Colon (tissue), 2 donors: ENCODE measurements at regions not wholly inside any gene's neighbourhood (a gene's known extent, or its start where the extent isn't known, plus 50 kb on each side); places are given as distances from the start of the nearest gene placed in this dataset.
"Not testable (repeated sequence)": the region's sequence is repeated elsewhere in the genome, so short reads cannot be mapped to it uniquely, and the experiment has no call there.

Experiments
- FAIRE-seq: peaks from 2 replicates; lab custom pipeline; 2012; peaks lifted over from hg19 to GRCh38; lab: Jason Lieb, UNC
- donor health status: control.
- donor health status: control.

DNA sequence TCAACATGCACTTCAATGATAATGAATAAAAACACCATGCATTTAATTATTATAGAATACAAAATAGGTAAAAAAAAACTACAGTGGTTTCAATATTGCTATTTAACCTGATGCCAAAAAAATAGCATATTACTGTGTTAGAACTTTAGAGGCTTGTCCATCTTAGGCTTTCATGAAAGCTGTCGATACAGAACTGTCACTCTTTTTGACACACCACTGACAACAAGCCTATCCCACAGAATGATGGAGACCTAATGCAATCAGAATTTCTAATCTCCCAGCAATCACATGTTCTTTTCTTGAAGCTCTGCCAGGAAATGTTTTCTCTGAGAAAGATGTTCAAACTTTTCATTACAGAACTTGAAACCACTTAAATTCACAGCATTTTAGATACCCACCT, 490.3 kb upstream of the EPHA6 start:
- FAIRE-seq: no peak

DNA sequence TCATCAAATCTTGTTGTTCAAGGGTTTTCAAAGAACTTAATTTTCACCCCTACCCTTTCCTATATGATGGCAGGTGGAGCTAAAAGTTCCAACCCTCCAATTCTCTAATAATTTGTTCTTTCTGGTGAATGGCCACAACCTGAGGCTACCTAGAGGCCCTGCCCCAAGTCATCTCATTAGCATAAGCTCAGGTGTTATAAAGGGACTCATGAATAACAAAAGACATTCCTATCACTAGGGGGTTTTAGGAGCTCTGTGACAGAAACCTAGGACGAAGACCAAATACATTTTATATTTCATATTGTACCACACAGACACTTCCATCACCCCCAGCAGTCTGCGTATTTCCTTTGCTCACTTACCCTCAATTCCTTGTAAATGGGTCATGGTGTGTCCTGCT, 483.6 kb upstream of the EPHA6 start:
- no peak for FAIRE-seq

DNA sequence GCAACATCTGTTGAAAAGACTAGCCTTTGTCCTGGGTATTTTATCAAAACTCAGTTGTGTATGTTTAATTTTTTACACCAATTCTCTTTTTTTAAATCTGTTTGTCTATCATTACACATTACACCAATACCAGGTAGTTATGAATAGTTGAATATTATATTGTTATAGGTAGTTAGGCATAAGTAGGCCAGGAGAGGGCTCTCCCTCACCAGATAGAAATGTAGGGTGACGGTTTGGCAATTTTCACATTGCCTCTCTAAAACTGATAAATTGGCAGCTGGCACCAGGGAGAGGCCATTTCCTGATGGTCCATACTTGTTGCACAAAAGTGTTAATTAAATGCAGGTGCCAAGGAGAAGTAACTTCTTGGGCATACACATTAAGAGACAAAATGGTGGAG, 483.1 kb upstream of the EPHA6 start:
- no peak for FAIRE-seq

DNA sequence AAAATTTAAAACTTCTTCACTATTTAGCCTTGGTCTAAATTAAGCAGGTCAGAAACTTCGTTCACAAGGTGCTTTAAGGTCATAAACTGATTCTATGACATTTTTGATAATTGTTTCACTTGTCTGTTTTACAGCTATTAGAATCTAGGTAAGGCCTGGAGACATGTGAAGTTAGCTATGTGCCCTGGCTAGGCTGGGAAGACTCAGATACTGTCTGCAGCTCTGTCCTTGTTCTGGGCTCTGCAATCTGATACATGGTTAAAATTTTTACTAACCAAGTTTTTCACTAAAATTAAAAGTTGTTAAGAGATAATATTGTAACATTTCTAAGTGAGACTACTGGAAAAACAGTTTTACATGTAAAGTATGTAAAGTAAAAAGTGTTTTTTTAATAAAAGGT, 479.6 kb upstream of the EPHA6 start:
- no peak for FAIRE-seq

DNA sequence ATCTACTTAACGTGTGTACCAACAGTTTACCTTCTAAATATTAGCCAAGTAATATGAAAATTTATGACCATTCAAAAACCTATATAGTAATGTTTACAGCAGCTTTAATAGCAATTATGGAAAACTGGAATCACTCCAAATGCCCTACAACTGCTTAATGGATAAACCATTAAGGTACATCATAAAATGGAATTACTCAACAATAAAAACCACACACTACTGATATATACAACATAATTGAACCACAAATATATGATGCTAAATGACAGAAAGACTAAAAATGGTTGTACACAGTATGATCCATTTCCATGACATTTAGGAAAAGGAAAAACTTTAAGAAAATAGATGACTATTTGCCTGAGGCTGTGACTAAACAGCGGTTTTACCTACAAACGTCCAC, 467.1 kb upstream of the EPHA6 start:
- FAIRE-seq: no peak

DNA sequence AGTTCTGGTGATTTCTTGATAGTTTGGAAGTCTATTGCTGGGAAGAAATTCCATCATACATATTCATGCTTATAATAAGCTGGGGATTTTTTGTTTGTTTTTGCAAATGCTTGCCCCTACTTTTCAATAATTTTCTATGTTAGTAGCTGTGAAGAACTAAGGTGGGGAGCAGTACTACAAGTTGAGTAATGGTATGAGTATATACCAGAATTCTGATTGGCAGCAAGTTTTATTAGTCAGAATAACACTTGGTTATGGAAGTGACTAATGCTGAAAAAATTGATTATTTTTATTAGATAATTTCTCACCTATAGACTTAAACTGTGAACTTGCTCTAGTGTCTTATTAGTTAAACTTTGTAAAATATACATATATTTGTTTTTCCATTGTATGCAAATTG, 462.8 kb upstream of the EPHA6 start:
- FAIRE-seq: peak; percentile 33

- FAIRE-seq: no peak
These were observed 460.3 kb upstream of the EPHA6 start for GRCh38 chr3:96354106-96354505.

GRCh38 chr3:96354742-96355141, 459.7 kb upstream of the EPHA6 start:
- FAIRE-seq: no peak

DNA sequence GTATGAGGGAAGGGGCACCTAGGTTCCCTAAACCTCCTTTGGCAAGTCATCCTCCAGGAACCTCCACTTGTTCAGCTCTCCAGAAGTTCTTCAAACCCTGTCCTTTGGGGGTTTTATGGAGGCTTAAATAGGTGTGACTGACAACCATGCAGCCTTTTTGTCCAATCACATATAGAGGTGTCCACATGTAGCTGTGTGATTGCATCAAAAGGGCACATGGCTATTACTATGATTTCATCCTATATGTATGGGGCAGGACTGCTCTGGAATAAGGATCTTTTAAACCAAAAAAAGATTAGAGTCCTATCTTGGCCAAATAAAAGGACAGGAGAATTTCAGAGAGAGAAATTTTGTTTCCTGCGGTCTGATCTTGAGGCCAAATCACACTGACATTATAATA, 453.2 kb upstream of the EPHA6 start:
- no peak for FAIRE-seq

GRCh38 chr3:96370637-96371036, 443.8 kb upstream of the EPHA6 start:
- FAIRE-seq: no peak

GRCh38 chr3:96410006-96410730, 404.2 kb upstream of the EPHA6 start:
- no peak for FAIRE-seq

DNA sequence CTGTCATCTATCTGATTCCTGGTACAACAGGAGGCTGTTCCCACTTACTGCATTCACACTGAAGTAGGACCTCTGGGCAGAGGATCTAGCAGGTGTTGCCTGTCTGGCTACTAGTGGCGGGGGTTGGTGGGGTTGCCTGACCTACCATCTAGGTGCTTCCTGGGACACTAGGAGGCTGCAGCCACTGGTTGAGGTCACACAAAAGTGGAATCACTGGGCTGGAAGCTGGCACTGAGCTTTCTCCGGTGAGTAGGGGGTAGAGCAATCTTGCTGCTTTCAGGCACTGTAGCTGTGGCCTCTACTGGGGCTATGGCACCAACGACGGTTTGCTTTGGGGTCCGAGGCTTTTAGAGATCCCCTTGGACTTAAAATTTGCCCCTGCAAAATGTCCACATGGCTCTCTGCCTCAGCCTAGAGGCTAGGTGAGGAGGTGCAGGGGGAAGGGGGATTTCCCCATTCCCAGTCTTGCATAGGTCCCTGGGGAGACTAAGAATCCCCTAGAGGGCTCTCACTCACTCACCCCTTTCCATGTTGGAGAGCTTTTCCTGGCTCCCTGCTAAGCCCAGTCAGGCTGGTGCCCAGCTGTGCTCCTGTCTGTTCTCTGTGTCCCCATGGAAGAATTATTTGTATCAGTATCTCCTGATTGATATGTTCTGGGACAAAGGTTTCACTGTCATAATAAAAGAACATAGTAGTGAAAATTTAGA, 397.7 kb upstream of the EPHA6 start:
- no peak for FAIRE-seq

DNA sequence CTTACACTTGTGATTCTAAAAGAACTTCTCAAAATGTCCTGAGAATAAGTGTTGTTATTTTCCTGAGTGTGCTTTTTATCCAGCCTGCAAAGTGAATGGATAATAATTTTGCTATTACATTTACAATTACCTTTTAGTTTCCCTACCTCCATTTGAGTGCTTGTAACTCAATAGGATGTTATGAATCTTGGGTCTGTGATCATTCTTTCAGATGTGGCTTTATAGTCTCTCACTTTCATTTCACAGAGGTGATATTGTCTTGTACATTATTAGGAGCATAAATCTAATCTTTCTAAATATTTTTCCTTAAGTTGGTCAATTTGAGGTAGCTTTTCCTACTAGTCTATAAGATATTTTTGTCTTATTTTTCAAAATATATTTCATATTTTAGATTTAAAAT, 386.3 kb upstream of the EPHA6 start:
- no peak for FAIRE-seq

- FAIRE-seq: no peak
These were observed 384.3 kb upstream of the EPHA6 start for GRCh38 chr3:96430079-96430478.

- no peak for FAIRE-seq
These were observed 379.7 kb upstream of the EPHA6 start for GRCh38 chr3:96434651-96435050.

GRCh38 chr3:96449346-96449745, 365.0 kb upstream of the EPHA6 start:
- FAIRE-seq: no peak

GRCh38 chr3:96449803-96450202, 364.6 kb upstream of the EPHA6 start:
- no peak for FAIRE-seq

DNA sequence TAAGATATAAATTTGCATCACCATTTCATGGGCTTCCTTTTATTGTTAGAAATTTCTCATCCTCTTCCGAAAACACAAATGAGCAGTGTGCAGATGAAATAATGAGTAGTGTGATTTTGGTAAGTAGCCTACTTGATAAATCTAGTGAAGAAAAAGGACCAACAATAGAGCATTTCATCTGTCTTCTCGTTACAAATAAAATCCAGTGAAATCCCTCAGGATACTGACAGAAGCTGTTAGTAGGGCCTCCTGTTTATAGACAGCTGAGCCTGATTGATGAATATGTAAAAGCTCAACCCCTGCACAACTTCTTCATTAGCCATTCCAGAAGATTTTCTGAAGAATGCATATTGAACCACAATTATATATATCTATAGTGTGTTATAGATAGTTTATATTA, 363.7 kb upstream of the EPHA6 start:
- no peak for FAIRE-seq

DNA sequence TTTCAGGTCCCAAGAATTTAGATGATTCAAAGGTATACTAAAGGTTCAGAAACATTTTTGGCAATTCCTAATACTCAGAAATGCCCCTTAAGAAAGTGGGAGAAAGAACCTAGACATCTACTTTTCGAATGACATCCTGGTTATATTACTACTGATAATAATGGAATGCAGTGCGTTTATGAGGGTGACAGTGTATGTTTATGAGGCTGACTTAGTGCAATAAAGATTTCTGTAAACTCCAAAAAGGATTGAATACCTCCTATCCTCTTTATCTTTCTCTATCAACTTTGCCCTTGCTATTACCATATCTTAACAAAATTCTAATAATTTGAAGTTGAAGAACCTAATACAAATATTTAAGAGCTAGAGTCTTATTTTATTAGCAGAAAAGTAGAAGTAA, 348.9 kb upstream of the EPHA6 start:
- no peak for FAIRE-seq

DNA sequence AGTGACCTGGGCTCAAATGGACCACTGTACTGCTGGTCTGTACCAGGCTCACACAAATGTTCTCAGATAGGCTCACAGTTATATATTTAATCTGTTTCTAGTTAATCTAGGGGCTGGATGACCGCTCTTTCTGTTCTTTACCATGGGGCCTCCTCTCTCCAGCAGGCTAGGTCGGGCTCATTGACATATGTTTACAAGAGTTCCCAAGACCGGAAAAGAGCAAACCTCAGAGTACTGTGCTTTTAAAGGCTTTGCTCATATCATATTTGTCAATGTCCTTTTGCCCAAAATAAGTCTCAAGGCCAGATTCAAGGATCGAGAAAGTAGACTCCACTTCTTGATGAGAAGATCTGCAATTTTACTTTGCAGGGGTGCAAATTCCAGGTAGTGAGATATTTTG, 348.0 kb upstream of the EPHA6 start:
- no peak for FAIRE-seq

- no peak for FAIRE-seq
These were observed 346.8 kb upstream of the EPHA6 start for GRCh38 chr3:96467639-96468038.

GRCh38 chr3:96478496-96478895, 335.9 kb upstream of the EPHA6 start:
- no peak for FAIRE-seq

GRCh38 chr3:96480881-96481280, 333.5 kb upstream of the EPHA6 start:
- FAIRE-seq: no peak

- not testable (repeated sequence) for FAIRE-seq
These were observed 331.2 kb upstream of the EPHA6 start for GRCh38 chr3:96483191-96483590.
